Neuron (in vitro differentiated cells): ENCODE measurements at regions not wholly inside any gene's neighbourhood (a gene's known extent, or its start where the extent isn't known, plus 50 kb on each side); places are given as distances from the start of the nearest gene placed in this dataset.

Experiments used
- H2AFZ ChIP-seq: one replicate; pipeline ENCODE4 v1.6.1; 2013; ENCODE audit warnings: low read depth, mild to moderate bottlenecking, inconsistent platforms, low read length, moderate library complexity
- H3K27me3 ChIP-seq: one replicate; pipeline ENCODE4 v1.6.1; 2013; ENCODE audit warnings: low read length; ENCODE audit not compliant: insufficient read depth
- H3K36me3 ChIP-seq: one replicate; pipeline ENCODE4 v1.6.1; 2013; ENCODE audit warnings: low read length; ENCODE audit not compliant: insufficient read depth
- H3K4me1 ChIP-seq: one replicate; pipeline ENCODE4 v1.6.1; 2013; ENCODE audit warnings: low read length; ENCODE audit not compliant: insufficient read depth
- H3K4me3 ChIP-seq: 2 replicates; pipeline ENCODE4 v1.5.1; 2013; ENCODE audit warnings: mild to moderate bottlenecking, low read length, moderate library complexity
- H3K9me3 ChIP-seq: one replicate; pipeline ENCODE4 v1.6.1; 2013; ENCODE audit warnings: low read length

DNA sequence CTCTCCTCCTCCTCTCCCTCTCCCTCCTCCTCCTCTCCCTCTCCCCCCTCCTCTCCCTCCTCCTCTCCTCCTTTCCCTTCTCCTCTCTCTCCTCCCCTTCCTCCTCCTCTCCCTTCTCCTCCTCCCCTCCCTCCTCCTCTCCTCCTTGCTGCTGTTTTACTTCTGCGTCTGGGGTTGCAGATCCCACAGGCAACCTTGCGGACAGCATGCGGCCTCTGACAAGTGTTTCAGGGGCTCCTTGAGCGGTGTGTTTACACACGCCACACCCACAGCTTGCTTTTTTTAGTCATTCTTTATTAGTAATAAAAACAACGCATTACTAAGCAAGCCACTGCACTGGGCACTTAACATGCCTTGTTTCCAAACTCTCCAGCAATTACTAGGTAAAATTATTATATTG is 81.9 kb downstream of the TFAP2C start:
- Histone ChIP-seq H2AFZ (no peak overlapping the region), H3K4me3 (no peak overlapping the region), H3K27me3 (no peaks in the 10 kb centered on the region), H3K9me3 (no peaks in the 10 kb centered on the region), H3K36me3 (no peaks in the 10 kb centered on the region), H3K4me1 (peaks cover 14% of the 10 kb centered on the region)

DNA sequence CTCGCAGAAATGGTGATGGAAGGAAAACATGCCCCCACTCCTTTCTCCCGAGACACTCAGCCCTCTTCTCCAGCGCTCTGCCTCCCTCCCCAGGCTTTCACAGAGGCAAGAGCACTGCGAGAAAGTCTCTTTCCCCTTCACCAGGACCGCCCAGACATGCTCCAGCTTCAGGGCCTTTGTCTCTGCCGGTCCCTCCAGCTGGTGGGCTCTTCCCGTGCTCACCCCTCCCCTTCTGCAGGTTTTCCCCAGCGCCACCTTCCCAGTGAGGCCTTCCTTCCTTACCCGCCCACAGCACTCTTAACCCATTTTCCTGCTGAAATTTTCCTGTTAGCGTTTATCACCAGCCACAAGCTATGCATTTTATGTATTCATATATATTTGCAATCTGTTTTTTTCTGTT is 86.2 kb downstream of the TFAP2C start:
- Histone ChIP-seq H2AFZ (no peak overlapping the region), H3K9me3 (no peaks in the 10 kb centered on the region), H3K36me3 (no peaks in the 10 kb centered on the region), H3K4me1 (peaks cover 14% of the 10 kb centered on the region), H3K27me3 (no peaks in the 10 kb centered on the region), H3K4me3 (no peak overlapping the region)

DNA sequence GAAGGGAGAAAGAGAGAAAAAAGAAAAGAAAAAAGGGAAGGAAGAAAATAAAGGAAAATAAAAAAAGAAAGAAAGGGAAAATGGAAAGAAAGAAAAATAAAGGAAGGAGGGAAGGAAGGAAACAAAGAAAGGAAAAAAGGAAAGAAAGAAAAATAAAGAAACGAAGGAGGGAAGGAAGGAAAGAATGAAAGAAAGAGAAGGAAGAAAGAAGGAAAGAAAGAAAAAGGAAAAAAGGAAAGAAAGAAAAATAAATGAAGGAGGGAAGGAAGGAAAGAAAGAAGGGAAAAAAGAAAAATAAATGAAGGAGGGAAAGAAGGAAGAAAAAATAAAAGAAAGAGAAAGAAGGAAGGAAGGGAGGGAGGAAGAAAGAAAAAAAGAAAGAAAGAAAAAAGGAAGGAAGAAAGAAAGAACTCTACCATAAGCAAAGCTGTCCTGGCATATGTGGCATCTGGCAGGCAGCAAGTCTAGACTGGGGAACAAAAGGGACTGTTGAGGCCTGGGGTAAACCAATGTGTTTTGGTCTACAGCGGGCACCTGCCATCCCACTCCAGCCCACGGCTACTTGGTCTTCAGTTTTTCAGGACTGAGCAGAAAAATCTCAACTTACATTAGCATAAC is 86.9 kb downstream of the TFAP2C start:
- Histone ChIP-seq H3K27me3 (no peaks in the 10 kb centered on the region), H3K36me3 (no peaks in the 10 kb centered on the region), H3K9me3 (no peaks in the 10 kb centered on the region), H3K4me3 (no peak overlapping the region), H2AFZ (no peak overlapping the region), H3K4me1 (peaks cover 14% of the 10 kb centered on the region)

DNA sequence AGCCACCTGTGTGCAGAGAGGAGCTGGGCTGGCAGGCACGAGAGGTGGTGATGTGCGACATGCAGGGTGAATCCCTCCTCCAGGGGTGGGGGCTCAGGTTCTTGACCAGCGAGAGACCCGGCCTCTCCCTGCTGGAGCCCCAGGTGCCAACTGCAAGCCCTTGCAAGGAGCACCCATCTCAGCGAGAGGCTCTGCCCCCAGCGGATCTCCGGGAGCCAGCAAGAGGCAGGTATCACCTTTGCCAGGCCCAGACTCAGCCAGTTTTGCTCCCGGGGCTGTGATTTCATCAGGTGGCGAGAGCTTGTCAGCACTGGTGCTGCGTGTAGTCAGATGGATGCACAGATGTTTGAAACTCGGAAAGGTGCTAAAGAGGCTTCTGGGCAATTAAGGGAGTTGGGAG is 87.7 kb downstream of the TFAP2C start:
- no peak overlapping the region for H3K4me3 ChIP-seq
- H3K27me3 ChIP-seq = no peaks in the 10 kb centered on the region
- no peaks in the 10 kb centered on the region for H3K9me3 ChIP-seq
- no peaks in the 10 kb centered on the region for H3K36me3 ChIP-seq
- no peak overlapping the region for H2AFZ ChIP-seq
- H3K4me1 ChIP-seq = peaks cover 9% of the 10 kb centered on the region

DNA sequence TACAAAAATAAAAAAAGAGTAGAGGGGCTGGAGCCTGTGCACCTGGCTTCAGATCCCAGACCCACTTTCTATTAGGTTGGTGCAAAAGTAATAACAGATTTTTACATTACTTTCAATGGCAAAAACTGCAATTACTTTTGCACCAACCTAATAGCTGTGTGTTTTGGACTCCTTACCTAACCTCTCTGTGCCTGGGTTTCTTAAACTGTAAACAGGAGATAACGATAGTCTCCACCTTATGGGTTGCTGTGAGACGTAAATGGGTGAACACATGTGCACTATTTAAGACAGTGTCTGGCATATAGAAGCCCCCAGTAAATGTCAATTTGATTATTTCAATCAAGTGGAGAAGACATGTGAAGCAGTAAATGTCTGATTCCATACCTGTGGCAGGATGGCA is 89.7 kb downstream of the TFAP2C start:
- Histone ChIP-seq H3K4me3 (no peak overlapping the region), H2AFZ (no peak overlapping the region), H3K4me1 (peaks cover 3% of the 10 kb centered on the region), H3K9me3 (no peaks in the 10 kb centered on the region), H3K27me3 (no peaks in the 10 kb centered on the region), H3K36me3 (no peaks in the 10 kb centered on the region)

DNA sequence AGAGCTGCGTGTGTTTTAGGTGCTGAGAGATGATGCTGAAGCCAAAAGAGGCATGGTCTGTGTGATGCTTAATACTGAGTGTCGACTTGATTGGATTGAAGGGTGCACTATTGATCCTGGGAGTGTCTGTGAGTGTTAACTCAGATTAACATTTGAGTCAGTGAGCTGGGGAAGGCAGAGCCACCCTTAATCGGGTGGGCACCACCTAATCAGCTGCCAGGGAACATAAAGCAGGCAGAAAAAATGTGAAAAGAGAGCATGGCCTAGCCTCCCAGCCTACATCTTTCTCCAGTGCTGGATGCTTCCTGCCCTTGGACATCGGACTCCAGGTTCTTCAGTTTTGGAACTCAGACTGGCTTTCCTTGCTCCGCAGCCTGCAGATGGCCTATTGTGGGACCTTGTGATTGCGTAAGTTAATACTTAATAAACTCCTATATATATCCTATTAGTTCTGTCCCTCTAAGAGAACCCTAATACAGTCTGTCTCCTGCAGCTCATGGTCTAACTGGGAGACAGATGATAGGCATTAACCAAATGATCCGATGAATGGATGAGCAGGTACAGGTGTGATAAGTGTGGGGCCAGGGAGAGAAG is 91.6 kb downstream of the TFAP2C start:
- H3K4me1 ChIP-seq = no peaks in the 10 kb centered on the region
- no peak overlapping the region for H2AFZ ChIP-seq
- H3K27me3 ChIP-seq = no peaks in the 10 kb centered on the region
- H3K9me3 ChIP-seq = no peaks in the 10 kb centered on the region
- no peaks in the 10 kb centered on the region for H3K36me3 ChIP-seq
- no peak overlapping the region for H3K4me3 ChIP-seq

DNA sequence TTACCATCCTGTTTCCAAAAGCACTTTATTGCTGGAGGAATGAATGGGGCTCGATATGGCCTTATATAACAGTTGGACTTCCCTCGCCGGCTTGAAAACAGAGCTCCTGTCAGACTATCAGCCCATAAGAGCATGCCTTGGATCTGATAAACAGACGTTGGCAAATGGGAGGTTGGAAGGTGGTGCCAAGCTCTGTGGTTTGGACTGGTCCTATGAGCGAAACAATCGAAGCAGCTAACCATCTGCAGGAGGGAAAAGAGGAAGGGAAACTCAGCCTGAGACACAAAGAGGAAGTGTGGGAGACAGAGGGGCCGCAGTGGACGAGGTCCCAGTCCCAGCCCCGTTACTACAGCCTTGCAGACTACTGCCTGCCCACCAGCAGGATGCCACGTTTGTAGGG is 92.9 kb downstream of the TFAP2C start:
- H3K4me1 ChIP-seq = no peaks in the 10 kb centered on the region

DNA sequence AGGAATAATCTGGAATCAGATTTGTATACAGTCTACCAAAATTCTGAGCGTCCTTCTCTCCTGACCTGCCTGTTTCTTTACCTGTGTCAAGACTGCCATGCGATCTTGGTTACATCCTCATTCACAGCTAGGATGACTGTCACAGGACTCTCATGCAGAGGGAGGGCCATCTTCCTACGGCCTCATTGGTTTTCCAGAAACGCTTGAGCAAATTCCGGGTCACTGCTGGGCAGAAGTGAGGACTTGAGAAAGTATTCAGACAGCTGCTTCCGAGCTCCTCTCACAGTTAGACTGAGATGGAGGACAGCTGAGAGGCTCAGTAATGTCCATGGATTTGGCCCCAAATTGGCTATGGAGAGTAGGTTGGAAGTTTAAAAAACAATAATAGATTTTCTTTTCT is 94.2 kb downstream of the TFAP2C start:
- no peak overlapping the region for H3K4me3 ChIP-seq
- H3K4me1 ChIP-seq = no peaks in the 10 kb centered on the region
- H3K36me3 ChIP-seq = no peaks in the 10 kb centered on the region
- H3K27me3 ChIP-seq = no peaks in the 10 kb centered on the region
- H3K9me3 ChIP-seq = no peaks in the 10 kb centered on the region
- no peak overlapping the region for H2AFZ ChIP-seq

More for the DNA sequence above, 92.9 kb downstream of the TFAP2C start:
- Histone ChIP-seq H3K36me3 (no peaks in the 10 kb centered on the region), H3K4me3 (no peak overlapping the region), H3K9me3 (no peaks in the 10 kb centered on the region), H2AFZ (no peak overlapping the region), H3K27me3 (no peaks in the 10 kb centered on the region)

DNA sequence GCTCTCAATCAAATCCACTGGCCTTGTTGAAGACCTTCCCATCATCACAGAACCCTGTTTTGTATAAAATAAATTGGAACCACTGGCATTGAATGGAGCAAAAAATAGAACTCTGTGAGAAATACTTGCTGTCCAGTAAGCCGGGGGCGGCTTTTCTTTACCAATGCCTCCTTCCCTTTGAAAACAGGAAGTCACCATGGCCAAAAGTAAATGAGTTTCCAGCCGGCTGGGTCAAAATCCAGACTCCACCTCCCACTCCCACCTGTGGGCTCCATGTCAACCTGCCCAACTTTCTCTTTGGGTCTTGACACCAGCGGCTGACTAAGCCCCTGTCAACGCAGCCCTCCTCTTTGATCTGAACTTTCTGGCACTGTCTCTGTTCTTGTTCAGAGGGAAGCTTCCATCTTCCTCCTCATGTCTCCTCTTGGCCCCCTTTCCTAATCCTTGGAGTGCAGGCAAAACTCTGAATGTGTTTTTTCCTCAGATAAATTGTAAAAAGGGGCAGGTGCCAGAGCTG is 95.2 kb downstream of the TFAP2C start:
- Histone ChIP-seq H2AFZ (no peak overlapping the region), H3K36me3 (no peaks in the 10 kb centered on the region), H3K4me3 (no peak overlapping the region), H3K4me1 (no peaks in the 10 kb centered on the region), H3K9me3 (no peaks in the 10 kb centered on the region), H3K27me3 (no peaks in the 10 kb centered on the region)

DNA sequence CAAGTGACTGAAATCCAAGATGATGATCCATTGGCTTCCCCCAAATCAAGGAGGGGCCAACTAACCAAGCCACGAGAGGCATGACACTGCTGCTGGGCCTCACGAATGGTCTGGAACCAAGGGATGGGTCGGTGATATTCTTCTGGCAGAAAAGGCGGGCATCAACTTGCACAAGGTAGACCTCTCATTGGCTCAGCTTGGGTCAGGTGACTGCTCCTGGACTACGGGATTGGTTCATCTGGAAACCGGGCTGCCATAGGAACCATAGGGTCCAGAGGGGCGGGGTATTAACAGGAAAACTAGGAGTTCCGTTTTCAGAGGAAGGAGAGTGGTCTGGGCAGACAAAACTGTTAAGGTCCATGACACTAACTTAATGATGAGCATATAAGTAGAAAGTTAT is 100.9 kb downstream of the TFAP2C start:
- Histone ChIP-seq H3K4me3 (no peak overlapping the region), H3K36me3 (no peaks in the 10 kb centered on the region), H3K9me3 (no peaks in the 10 kb centered on the region), H2AFZ (no peak overlapping the region), H3K4me1 (no peaks in the 10 kb centered on the region), H3K27me3 (peaks cover 2% of the 10 kb centered on the region)

DNA sequence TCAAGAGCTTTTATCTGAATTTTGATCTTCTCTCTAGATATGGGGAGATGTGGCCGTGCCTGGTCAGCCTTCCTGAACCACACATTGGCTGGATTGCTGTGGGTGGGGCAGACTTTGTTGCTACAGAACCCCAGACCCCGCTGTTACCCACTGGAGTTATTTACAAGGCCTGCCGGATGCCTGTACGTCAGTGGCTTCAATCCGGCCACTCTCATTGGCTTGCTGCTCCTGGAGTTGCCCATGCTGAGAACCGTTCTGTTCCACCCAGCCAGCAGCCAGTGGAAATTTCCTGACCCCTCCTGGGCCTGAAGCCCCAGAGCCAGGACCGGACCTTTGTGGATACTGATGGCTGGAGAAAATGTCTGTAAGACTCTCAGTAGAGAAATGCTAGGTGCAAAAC is 101.9 kb downstream of the TFAP2C start:
- Histone ChIP-seq H3K9me3 (no peaks in the 10 kb centered on the region), H3K27me3 (peaks cover 5% of the 10 kb centered on the region), H3K4me1 (no peaks in the 10 kb centered on the region), H2AFZ (no peak overlapping the region), H3K4me3 (no peak overlapping the region), H3K36me3 (no peaks in the 10 kb centered on the region)

DNA sequence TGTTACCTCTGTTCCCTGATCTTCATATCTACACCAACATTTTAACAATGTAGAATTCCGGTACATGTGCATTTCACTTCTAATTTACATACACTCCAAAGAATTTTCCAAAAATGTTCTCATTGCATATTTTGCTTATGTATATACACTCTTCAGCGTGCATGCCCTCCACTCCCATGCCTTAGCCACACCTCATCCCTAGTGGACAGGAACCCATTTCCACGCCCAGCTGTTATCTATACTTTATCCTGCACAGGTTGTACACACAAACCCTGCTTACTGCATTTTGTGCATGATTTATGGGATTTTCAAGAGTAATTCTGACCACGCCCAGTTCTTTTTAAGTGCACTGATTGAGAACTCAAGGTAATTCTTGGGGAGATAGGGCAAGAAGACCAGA is 102.4 kb downstream of the TFAP2C start:
- H3K36me3 ChIP-seq = no peaks in the 10 kb centered on the region
- H3K4me3 ChIP-seq = no peak overlapping the region
- peaks cover 5% of the 10 kb centered on the region for H3K27me3 ChIP-seq
- no peaks in the 10 kb centered on the region for H3K9me3 ChIP-seq
- no peaks in the 10 kb centered on the region for H3K4me1 ChIP-seq
- H2AFZ ChIP-seq = no peak overlapping the region

DNA sequence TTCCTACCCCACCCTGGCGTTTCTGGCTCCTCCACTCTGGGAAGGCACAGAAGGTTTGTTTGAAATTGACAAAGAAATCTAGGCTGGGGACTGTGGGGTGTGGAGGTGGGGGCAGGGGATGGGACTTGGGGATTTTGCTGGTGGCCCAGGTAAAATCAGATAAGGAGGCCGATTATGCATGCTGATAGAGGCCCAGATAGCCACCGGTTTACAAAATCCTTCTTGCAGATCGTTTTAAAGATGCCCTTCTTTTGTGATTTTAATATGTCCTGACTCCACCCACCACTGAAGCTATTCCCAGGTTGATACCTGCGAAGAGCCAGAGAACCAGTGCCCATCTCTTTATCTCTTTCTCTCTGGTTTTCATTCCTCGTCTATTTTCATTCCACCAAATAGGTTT is 104.9 kb downstream of the TFAP2C start:
- Histone ChIP-seq H3K4me3 (no peak overlapping the region), H3K27me3 (peaks cover 5% of the 10 kb centered on the region), H3K36me3 (no peaks in the 10 kb centered on the region), H3K9me3 (no peaks in the 10 kb centered on the region), H2AFZ (no peak overlapping the region), H3K4me1 (no peaks in the 10 kb centered on the region)
